HepG2 (cell line): ENCODE measurements at regions not wholly inside any gene's neighbourhood (a gene's known extent, or its start where the extent isn't known, plus 50 kb on each side); places are given as distances from the start of the nearest gene placed in this dataset.

ENCODE experiments used
- ASH2L ChIP-seq: fragments of 300-600, 200-600 bp; sonication (generic); IDR thresholded peaks from 2 replicates; pipeline ENCODE4 v1.7.0; 2017; ENCODE audit warnings: low read depth, mild to moderate bottlenecking, moderate library complexity, mixed read lengths, low read length; ENCODE audit not compliant: insufficient read length
- FOXP1 ChIP-seq, 2 experiments: fragments of 450-650 bp in 1 of 2; IDR thresholded peaks; 2 replicates each; pipeline ENCODE4 v1.6.1; 2017 to 2018; ENCODE audit warnings: antibody characterized with exemption in 1 of 2
- HMGA1 ChIP-seq: sonication (generic); formaldehyde crosslinking; conservative IDR thresholded peaks from 2 replicates; pipeline ENCODE4 v1.4.0; 2020; ENCODE audit warnings: missing genetic modification reagents
- HNRNPK ChIP-seq: fragments of 200-400 bp; formaldehyde crosslinking; IDR thresholded peaks from 2 replicates; pipeline ENCODE4 v1.6.1; 2018; ENCODE audit warnings: low read length, low read depth, moderate library complexity, mild to moderate bottlenecking; ENCODE audit not compliant: poor library complexity, severe bottlenecking
- PRMT3 ChIP-seq: sonication (generic); formaldehyde crosslinking; IDR thresholded peaks from 2 replicates; pipeline ENCODE4 v1.8.1; 2022; ENCODE audit warnings: low read depth, mild to moderate bottlenecking, moderate library complexity, missing genetic modification reagents, borderline replicate concordance
- PTBP1 ChIP-seq: fragments of 200-400 bp; formaldehyde crosslinking; IDR thresholded peaks from 2 replicates; pipeline ENCODE4 v1.6.1; 2018; ENCODE audit warnings: low read length, low read depth; ENCODE audit not compliant: poor library complexity, severe bottlenecking
- RERE ChIP-seq: IDR thresholded peaks from 2 replicates; pipeline ENCODE4 v1.6.1; 2016; ENCODE audit warnings: low read depth, missing genetic modification reagents, missing compliant biosample characterization
- RXRB ChIP-seq: IDR thresholded peaks from 2 replicates; pipeline ENCODE4 v1.6.1; 2016; ENCODE audit warnings: borderline replicate concordance, missing genetic modification reagents, missing compliant biosample characterization
- SAP130 ChIP-seq: IDR thresholded peaks from 2 replicates; pipeline ENCODE4 v1.6.1; 2016; ENCODE audit warnings: low read depth
- TCF7 ChIP-seq: sonication (generic); IDR thresholded peaks from 2 replicates; pipeline ENCODE4 v1.6.1; 2016; ENCODE audit warnings: antibody characterized with exemption, low read depth
- ZBTB21 ChIP-seq: sonication (generic); formaldehyde crosslinking; IDR thresholded peaks from 2 replicates; pipeline ENCODE4 v1.4.0; 2020; ENCODE audit warnings: missing genetic modification reagents
- ZNF496 ChIP-seq: sonication (generic); formaldehyde crosslinking; IDR thresholded peaks from 2 replicates; pipeline ENCODE4 v1.8.1; 2023; ENCODE audit warnings: mild to moderate bottlenecking, moderate library complexity, missing genetic modification reagents; ENCODE audit not compliant: insufficient replicate concordance
- ZNF556 ChIP-seq: sonication (generic); formaldehyde crosslinking; IDR thresholded peaks from 2 replicates; pipeline ENCODE4 v1.4.0; 2020; ENCODE audit warnings: mild to moderate bottlenecking, missing genetic modification reagents, borderline replicate concordance
- ZNF713 ChIP-seq: sonication (generic); formaldehyde crosslinking; IDR thresholded peaks from 2 replicates; pipeline ENCODE4 v1.4.0; 2020; ENCODE audit warnings: mild to moderate bottlenecking, missing genetic modification reagents
- ZNF777 ChIP-seq: sonication (generic); formaldehyde crosslinking; IDR thresholded peaks from 2 replicates; pipeline ENCODE4 v1.4.0; 2020; ENCODE audit warnings: missing genetic modification reagents
- ZNF790 ChIP-seq: sonication (generic); formaldehyde crosslinking; IDR thresholded peaks from 2 replicates; pipeline ENCODE4 v1.8.0; 2022; ENCODE audit warnings: missing genetic modification reagents, mild to moderate bottlenecking, borderline replicate concordance
- ZSCAN12 ChIP-seq: sonication (generic); formaldehyde crosslinking; IDR thresholded peaks from 2 replicates; pipeline ENCODE4 v1.9.0; 2021; ENCODE audit warnings: mild to moderate bottlenecking, missing genetic modification reagents

- TF ChIP-seq PTBP1 (no peak), ZNF556 (no peak; the same call in 1 of the 2 replicates), ZNF713 (CRISPR knock-in tag) (no peak), RXRB (CRISPR knock-in tag) (peak; percentile 73; the same call in 1 of the 2 replicates), TCF7 (peak; percentile 77), HMGA1 (CRISPR knock-in tag) (no peak), ZSCAN12 (CRISPR knock-in tag) (no peak), ZNF790 (no peak), ZNF496 (CRISPR knock-in tag) (no peak), ZNF777 (CRISPR knock-in tag) (no peak), ASH2L (peak; percentile 82), RERE (CRISPR knock-in tag) (no peak), PRMT3 (CRISPR knock-in tag) (no peak), SAP130 (CRISPR knock-in tag) (peak; percentile 45; the same call in 1 of the 2 replicates), ZBTB21 (peak; percentile 66), HNRNPK (no peak), FOXP1 (IDR thresholded peaks at IDR 0.05) (0 out of 2 replicates have a peak, but pooled peaks have one; percentile 2), FOXP1 (CRISPR knock-in tag; IDR thresholded peaks at IDR 0.05) (peak; percentile 74)
Observed at GRCh38 chr5:57102189-57102904, 71.5 kb upstream of the GPBP1 start (continued).
